HT-29 (cell line): ENCODE measurements at regions not wholly inside any gene's neighbourhood (a gene's known extent, or its start where the extent isn't known, plus 50 kb on each side); places are given as distances from the start of the nearest gene placed in this dataset.
"Not testable (repeated sequence)": the region's sequence is repeated elsewhere in the genome, so short reads cannot be mapped to it uniquely, and the experiment has no call there.

ENCODE experiments used
- DNase-seq: peaks from one replicate; pipeline ENCODE4 v3.0.0-alpha.2; 2015; ENCODE audit warnings: low spot score

GRCh38 chr12:129959889-129960288 is 56.1 kb upstream of the TMEM132D start:
- DNase-seq: no peak

DNA sequence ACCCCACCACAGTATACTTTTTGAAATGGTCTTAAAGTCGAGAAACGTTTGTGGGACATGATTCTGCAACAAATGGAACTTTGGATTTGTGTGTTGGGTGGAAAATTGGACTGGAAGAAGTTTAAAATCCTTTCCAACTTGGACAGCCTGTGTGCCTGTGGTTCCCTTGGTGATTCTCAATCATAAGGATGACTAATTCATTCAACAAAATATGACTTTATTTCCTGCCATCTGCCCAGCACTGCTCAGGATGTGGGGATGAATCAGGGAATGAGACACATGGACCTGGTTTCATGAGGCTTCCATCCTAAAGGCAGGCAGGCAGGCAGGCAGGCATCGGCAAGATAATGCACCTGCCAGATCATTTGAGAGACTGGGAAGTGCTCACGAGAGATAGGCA is 57.3 kb upstream of the TMEM132D start:
- DNase-seq: no peak

DNA sequence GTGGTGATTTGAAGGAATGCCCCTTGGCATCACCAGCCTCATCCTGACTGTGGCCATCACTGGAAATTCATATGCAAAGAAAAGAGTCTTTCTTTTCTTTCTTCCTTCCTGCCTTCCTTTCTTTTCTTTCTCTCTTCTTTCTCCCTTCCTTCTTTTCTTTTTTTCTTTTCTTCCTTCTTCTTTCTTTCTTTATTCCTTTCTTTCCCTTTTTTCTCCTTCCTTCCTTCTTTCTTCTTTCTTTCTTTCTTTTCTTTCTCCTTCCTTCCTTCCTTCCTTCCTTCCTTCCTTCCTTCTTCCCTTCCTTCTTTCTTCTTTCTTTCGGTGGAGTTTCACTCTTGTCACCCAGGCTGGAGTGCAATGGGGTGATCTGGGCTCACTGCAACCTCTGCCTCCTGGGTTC is 58.0 kb upstream of the TMEM132D start:
- no peak for DNase-seq

DNA sequence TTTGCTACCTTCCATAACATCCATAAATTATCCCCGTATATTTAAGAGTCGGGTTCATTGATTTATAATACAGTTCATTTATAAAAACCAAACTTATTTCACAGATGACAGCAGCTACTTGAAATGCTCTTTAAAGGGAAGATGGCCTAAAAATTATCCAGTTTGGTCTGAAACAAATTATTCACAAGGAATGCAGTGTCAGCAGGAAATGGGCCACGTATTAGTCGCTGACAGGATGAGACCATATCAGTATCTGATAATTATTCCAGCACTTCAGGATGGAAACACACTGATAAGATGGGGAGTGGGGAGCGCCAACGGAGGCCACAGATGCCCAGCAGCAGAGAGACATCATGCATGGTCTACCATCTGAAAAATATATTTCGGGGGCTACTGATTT is 60.5 kb upstream of the TMEM132D start:
- DNase-seq: no peak

GRCh38 chr12:129964826-129965457 is 61.1 kb upstream of the TMEM132D start:
- no peak for DNase-seq

- DNase-seq: no peak
Observed at GRCh38 chr12:129966146-129966995, 62.5 kb upstream of the TMEM132D start.

GRCh38 chr12:129971721-129972120 is 67.9 kb upstream of the TMEM132D start:
- DNase-seq: no peak

DNA sequence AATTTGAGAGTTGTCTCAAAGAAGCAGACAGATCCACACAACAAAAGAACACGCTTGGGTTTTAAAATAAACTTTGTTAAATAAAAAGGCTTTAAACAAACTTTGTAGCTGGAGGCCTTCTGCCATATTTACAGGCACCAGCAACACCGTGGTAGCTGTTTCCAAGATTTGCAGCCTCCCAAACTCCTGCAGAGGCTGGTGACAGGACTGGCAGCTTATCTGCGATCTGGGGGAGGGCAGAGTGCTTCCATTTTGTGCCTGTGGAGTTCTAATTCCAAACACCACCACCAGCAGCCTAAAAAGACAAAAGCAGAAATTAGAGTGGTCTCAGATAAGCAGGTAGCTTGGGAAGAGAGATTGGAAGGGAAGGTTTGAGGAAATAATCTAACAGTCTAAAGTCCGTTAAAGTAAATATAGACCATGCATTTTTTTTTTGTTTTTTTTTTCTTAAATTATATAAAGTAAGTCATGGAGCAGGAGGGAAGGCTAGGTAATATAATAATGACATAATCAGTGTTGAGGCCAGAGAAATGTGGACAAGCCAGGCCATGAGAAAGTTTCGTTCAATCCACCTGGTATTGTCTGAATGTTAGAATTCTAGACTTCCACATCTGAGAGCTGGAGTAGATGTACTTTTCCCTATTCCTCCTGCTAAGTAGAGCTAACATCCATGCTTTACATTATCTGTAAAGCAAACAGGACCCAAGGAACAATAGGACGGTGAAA is 69.6 kb upstream of the TMEM132D start:
- no peak for DNase-seq

- DNase-seq: no peak
Observed at GRCh38 chr12:129984106-129984505, 80.3 kb upstream of the TMEM132D start.

- DNase-seq: no peak
Observed at GRCh38 chr12:129987841-129988240, 84.0 kb upstream of the TMEM132D start.

- no peak for DNase-seq
Observed at GRCh38 chr12:129994634-129995033, 90.8 kb upstream of the TMEM132D start.

- DNase-seq: no peak
Observed at GRCh38 chr12:129997239-129997638, 93.4 kb upstream of the TMEM132D start.

- not testable (repeated sequence) for DNase-seq
Observed at GRCh38 chr12:130004310-130004877, 100.6 kb upstream of the TMEM132D start.

GRCh38 chr12:130007771-130008170 is 103.9 kb upstream of the TMEM132D start:
- no peak for DNase-seq

DNA sequence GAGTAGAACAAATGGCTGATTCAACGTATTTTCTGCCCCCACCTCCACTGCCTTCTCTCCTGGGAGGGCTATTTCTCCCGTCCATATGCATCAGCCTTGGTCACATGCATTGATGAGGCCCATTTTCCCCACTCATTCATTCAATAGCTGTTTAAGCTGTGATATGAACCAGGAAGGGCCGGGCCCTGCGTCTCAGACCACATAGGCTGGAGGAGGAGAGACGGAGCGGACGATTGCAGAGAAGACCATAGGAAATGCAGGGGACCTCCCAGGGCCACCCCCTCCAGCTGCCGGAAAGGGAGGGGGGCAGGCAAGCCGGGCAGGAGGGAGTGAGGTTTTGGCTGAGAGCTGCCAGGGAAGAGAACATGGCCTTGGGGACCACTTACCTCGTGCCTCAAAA is 104.4 kb upstream of the TMEM132D start:
- DNase-seq: no peak

DNA sequence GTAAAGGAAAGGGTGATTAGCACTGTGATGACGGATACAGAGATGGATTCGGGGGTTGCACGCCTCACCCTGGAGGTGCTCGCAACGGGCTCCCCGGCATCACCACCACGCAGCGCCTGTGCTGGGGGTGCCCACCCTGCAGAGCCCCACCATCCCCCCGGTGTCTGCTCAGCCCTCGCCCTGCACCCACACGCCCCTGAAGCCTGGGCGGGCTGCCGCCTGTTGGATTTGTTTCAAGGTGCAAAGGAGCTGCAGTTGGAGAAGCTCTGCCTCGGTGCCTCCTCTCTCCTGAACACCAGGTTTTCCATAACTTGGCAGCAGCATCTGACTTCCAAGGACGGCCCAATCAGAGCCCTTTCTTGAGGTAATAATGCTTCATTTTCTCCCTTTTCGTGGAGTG is 106.1 kb upstream of the TMEM132D start:
- no peak for DNase-seq

GRCh38 chr12:130011611-130012385 is 108.0 kb upstream of the TMEM132D start:
- DNase-seq: no peak

- peak; percentile 52 for DNase-seq
Observed at GRCh38 chr12:130013771-130014484, 110.1 kb upstream of the TMEM132D start.

DNA sequence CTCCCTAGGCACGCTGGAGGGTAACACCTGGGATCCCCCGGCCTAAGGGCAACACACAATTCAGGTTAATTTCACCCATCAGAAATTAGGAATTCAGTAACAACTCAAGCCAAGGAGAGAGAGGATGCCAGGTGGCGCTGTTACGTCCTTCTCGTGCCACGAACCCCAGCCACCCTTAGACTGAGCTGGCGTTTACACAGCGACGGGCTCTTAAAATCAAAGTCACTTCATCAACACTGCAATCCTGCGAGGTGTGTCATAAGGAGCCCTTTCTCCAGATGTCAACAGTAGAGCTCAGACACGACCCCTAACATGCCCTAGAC is 110.6 kb upstream of the TMEM132D start:
- DNase-seq: peak; percentile 11

DNA sequence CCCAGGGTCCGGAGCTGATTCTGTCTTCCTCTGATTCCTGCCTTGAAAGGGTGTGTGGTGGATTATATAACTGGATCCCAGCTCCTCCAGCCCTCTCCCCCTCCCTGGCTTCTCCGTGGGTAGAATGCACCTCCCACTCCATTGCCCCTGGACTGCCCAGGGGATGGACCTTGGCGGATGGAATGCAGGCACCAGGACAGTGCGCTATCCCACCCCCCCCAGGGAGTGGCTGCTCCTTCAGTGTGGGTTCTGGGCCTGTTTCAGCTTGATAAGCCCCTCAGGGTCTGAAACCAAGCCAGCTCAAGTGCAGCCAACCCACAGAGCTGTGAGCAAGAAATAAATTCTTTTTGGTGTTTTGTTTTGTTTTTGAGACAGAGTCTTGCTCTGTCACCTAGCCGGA is 112.4 kb upstream of the TMEM132D start:
- DNase-seq: no peak

- no peak for DNase-seq
Observed at GRCh38 chr12:130016986-130017385, 113.2 kb upstream of the TMEM132D start.
